SK-N-SH treated with all-trans-retinoic acid at 6 μM for 48 hours (cell line): ENCODE measurements at regions not wholly inside any gene's neighbourhood (a gene's known extent, or its start where the extent isn't known, plus 50 kb on each side); places are given as distances from the start of the nearest gene placed in this dataset.
A peak's percentile ranks its signal among the peaks of the same experiment; 100 is the strongest.

Experiments used
- ARNTL ChIP-seq: fragments of 450-650 bp; formaldehyde crosslinking; IDR thresholded peaks from 2 replicates; pipeline ENCODE4 v1.5.0; 2020; ENCODE audit warnings: low read depth, mild to moderate bottlenecking, moderate library complexity, borderline replicate concordance
- PPARA ChIP-seq: fragments of 250-450 bp; sonication (Bioruptor Pico); IDR thresholded peaks from 2 replicates; pipeline ENCODE4 v1.5.0; 2020; ENCODE audit warnings: mild to moderate bottlenecking, borderline replicate concordance
- SNAI2 ChIP-seq: fragments of 250-450 bp; sonication (Bioruptor Pico); IDR thresholded peaks from 2 replicates; pipeline ENCODE4 v1.5.0; 2020; ENCODE audit warnings: mild to moderate bottlenecking, moderate library complexity
- TCF4 ChIP-seq: fragments of 250-450 bp; sonication (Bioruptor Pico); IDR thresholded peaks from 2 replicates; pipeline ENCODE4 v1.8.0; 2021; ENCODE audit warnings: mild to moderate bottlenecking, moderate library complexity, borderline replicate concordance
- ZFP3 ChIP-seq: fragments of 250-450 bp; sonication (Bioruptor Pico); IDR thresholded peaks from 2 replicates; pipeline ENCODE4 v1.5.0; 2020; ENCODE audit warnings: mild to moderate bottlenecking, moderate library complexity
- ZFP30 ChIP-seq: fragments of 450-650 bp; formaldehyde crosslinking; IDR thresholded peaks from 2 replicates; pipeline ENCODE4 v1.5.0; 2022; ENCODE audit warnings: mild to moderate bottlenecking, moderate library complexity
- ZNF565 ChIP-seq: fragments of 450-650 bp; formaldehyde crosslinking; conservative IDR thresholded peaks from 2 replicates; pipeline ENCODE4 v1.5.0; 2020; ENCODE audit warnings: low read depth, mild to moderate bottlenecking, moderate library complexity
- ZNF70 ChIP-seq: fragments of 450-650 bp; formaldehyde crosslinking; IDR thresholded peaks from 2 replicates; pipeline ENCODE4 v1.5.0; 2020; ENCODE audit warnings: mild to moderate bottlenecking, moderate library complexity
- TF ChIP-seq, protein P1 (sequence below): fragments of 250-450 bp; sonication (Bioruptor Pico); IDR thresholded peaks from 2 replicates; pipeline ENCODE4 v1.5.1; 2021; ENCODE audit warnings: mild to moderate bottlenecking, moderate library complexity
- TF ChIP-seq, protein P2 (sequence below): fragments of 250-450 bp; sonication (Bioruptor Pico); IDR thresholded peaks from 2 replicates; pipeline ENCODE4 v1.8.0; 2020; ENCODE audit warnings: mild to moderate bottlenecking, moderate library complexity, borderline replicate concordance
- TF ChIP-seq, protein P3 (sequence below): fragments of 250-450 bp; sonication (Bioruptor Pico); IDR thresholded peaks from 2 replicates; pipeline ENCODE4 v1.5.0; 2020; ENCODE audit warnings: mild to moderate bottlenecking, moderate library complexity

DNA sequence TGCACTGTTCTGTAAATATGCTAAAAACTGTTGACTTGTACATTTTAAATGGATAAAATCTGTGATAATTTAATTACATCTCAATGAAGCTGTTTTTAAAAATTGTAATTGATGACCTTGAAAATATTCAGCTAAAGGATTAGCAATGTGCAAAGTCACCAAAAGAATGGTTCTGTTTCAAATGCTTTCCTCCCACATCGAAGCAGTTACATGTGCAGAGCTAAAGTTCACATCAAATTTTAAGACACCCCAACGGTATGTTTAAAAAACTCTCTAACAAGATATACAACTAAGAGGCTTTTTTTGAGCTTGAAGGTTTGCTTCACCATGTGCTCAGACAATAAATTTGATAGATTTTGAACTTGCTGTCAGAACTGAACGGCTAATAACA, 114.6 kb upstream of the KRAS start:
- TF ChIP-seq, protein P1, sequence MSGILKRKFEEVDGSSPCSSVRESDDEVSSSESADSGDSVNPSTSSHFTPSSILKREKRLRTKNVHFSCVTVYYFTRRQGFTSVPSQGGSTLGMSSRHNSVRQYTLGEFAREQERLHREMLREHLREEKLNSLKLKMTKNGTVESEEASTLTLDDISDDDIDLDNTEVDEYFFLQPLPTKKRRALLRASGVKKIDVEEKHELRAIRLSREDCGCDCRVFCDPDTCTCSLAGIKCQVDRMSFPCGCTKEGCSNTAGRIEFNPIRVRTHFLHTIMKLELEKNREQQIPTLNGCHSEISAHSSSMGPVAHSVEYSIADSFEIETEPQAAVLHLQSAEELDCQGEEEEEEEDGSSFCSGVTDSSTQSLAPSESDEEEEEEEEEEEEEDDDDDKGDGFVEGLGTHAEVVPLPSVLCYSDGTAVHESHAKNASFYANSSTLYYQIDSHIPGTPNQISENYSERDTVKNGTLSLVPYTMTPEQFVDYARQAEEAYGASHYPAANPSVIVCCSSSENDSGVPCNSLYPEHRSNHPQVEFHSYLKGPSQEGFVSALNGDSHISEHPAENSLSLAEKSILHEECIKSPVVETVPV: no peak
- TF ChIP-seq, protein P2, sequence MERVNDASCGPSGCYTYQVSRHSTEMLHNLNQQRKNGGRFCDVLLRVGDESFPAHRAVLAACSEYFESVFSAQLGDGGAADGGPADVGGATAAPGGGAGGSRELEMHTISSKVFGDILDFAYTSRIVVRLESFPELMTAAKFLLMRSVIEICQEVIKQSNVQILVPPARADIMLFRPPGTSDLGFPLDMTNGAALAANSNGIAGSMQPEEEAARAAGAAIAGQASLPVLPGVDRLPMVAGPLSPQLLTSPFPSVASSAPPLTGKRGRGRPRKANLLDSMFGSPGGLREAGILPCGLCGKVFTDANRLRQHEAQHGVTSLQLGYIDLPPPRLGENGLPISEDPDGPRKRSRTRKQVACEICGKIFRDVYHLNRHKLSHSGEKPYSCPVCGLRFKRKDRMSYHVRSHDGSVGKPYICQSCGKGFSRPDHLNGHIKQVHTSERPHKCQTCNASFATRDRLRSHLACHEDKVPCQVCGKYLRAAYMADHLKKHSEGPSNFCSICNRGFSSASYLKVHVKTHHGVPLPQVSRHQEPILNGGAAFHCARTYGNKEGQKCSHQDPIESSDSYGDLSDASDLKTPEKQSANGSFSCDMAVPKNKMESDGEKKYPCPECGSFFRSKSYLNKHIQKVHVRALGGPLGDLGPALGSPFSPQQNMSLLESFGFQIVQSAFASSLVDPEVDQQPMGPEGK (CRISPR knock-in tag): no peak
- TF ChIP-seq PPARA (CRISPR knock-in tag): no peak
- peak; percentile 37; the same call in 1 of the 2 replicates for TF ChIP-seq TCF4 (CRISPR knock-in tag)
- TF ChIP-seq ARNTL: no peak
- TF ChIP-seq ZNF70: no peak
- no peak for TF ChIP-seq ZFP3
- TF ChIP-seq ZFP30: no peak
- no peak for TF ChIP-seq ZNF565
- no peak for TF ChIP-seq SNAI2 (CRISPR knock-in tag)
- TF ChIP-seq, protein P3, sequence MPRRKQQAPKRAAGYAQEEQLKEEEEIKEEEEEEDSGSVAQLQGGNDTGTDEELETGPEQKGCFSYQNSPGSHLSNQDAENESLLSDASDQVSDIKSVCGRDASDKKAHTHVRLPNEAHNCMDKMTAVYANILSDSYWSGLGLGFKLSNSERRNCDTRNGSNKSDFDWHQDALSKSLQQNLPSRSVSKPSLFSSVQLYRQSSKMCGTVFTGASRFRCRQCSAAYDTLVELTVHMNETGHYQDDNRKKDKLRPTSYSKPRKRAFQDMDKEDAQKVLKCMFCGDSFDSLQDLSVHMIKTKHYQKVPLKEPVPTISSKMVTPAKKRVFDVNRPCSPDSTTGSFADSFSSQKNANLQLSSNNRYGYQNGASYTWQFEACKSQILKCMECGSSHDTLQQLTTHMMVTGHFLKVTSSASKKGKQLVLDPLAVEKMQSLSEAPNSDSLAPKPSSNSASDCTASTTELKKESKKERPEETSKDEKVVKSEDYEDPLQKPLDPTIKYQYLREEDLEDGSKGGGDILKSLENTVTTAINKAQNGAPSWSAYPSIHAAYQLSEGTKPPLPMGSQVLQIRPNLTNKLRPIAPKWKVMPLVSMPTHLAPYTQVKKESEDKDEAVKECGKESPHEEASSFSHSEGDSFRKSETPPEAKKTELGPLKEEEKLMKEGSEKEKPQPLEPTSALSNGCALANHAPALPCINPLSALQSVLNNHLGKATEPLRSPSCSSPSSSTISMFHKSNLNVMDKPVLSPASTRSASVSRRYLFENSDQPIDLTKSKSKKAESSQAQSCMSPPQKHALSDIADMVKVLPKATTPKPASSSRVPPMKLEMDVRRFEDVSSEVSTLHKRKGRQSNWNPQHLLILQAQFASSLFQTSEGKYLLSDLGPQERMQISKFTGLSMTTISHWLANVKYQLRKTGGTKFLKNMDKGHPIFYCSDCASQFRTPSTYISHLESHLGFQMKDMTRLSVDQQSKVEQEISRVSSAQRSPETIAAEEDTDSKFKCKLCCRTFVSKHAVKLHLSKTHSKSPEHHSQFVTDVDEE (CRISPR knock-in tag): no peak
